Type B pancreatic cell (in vitro differentiated cells): ENCODE measurements at regions not wholly inside any gene's neighbourhood (a gene's known extent, or its start where the extent isn't known, plus 50 kb on each side); places are given as distances from the start of the nearest gene placed in this dataset.
A peak's percentile ranks its signal among the peaks of the same experiment; 100 is the strongest.

Source experiments
- DNase-seq: peaks from one replicate; pipeline ENCODE4 v3.0.0; 2021; ENCODE audit warnings: mixed read lengths; ENCODE audit not compliant: unreplicated experiment; ENCODE audit errors: extremely low spot score
- H3K27ac Mint-ChIP-seq: 2 replicates; pipeline ENCODE4 v1.8.0; 2021; ENCODE audit warnings: mild to moderate bottlenecking, mixed read lengths
- H3K27me3 Mint-ChIP-seq: 2 replicates; pipeline ENCODE4 v1.8.0; 2021; ENCODE audit warnings: mixed read lengths
- H3K36me3 Mint-ChIP-seq: 2 replicates; pipeline ENCODE4 v1.8.0; 2021; ENCODE audit warnings: mixed read lengths
- H3K4me1 Mint-ChIP-seq: one replicate; pipeline ENCODE4 v1.8.0; 2021; ENCODE audit warnings: mixed read lengths; ENCODE audit not compliant: unreplicated experiment
- H3K4me3 Mint-ChIP-seq: 2 replicates; pipeline ENCODE4 v1.8.0; 2021; ENCODE audit warnings: mild to moderate bottlenecking, mixed read lengths
- H3K9me3 Mint-ChIP-seq: 2 replicates; pipeline ENCODE4 v1.8.0; 2021; ENCODE audit warnings: mixed read lengths
- CTCF ChIP-seq: fragments of 200-600 bp; sonication (generic); conservative IDR thresholded peaks from 2 replicates; pipeline ENCODE4 v1.5.0; 2021; ENCODE audit warnings: antibody characterized with exemption, mild to moderate bottlenecking

DNA sequence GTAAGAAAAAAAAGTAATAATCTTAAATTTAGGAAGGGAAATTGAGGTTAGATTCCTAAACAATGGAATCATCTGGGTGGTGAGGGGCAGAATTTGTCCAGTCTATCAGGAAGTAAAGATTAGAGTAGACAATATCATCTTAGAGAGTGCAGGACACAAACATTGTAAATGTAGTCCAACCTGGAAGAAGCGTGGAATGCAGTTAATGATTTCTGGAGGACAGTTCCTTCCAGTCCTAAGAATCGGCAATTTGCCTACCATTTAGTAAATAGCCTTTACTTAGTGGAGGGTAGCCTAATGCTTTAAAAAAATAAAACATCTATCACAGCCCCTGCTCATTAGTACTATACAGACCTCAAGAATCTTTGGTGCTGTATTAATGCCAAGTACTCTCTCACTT, 147.5 kb upstream of the TTC29 start:
- H3K27me3 Mint-ChIP-seq = peaks cover 6% of the 10 kb centered on the region
- H3K9me3 Mint-ChIP-seq = no peaks in the 10 kb centered on the region
- no peak overlapping the region for H3K4me3 Mint-ChIP-seq
- peaks cover 25% of the 10 kb centered on the region for H3K4me1 Mint-ChIP-seq
- TF ChIP-seq CTCF = no peak
- no peaks in the 10 kb centered on the region for H3K36me3 Mint-ChIP-seq
- no peak overlapping the region for H3K27ac Mint-ChIP-seq
- DNase-seq = no peak

- TF ChIP-seq CTCF = peak; percentile 54
- H3K4me1 Mint-ChIP-seq = peaks cover 15% of the 10 kb centered on the region
- H3K4me3 Mint-ChIP-seq = no peak overlapping the region
- H3K36me3 Mint-ChIP-seq = no peaks in the 10 kb centered on the region
- H3K27ac Mint-ChIP-seq = no peak overlapping the region
- no peaks in the 10 kb centered on the region for H3K9me3 Mint-ChIP-seq
- DNase-seq = no peak
- H3K27me3 Mint-ChIP-seq = peaks cover 3% of the 10 kb centered on the region
Measured at GRCh38 chr4:147094238-147094637, 148.6 kb upstream of the TTC29 start.

DNA sequence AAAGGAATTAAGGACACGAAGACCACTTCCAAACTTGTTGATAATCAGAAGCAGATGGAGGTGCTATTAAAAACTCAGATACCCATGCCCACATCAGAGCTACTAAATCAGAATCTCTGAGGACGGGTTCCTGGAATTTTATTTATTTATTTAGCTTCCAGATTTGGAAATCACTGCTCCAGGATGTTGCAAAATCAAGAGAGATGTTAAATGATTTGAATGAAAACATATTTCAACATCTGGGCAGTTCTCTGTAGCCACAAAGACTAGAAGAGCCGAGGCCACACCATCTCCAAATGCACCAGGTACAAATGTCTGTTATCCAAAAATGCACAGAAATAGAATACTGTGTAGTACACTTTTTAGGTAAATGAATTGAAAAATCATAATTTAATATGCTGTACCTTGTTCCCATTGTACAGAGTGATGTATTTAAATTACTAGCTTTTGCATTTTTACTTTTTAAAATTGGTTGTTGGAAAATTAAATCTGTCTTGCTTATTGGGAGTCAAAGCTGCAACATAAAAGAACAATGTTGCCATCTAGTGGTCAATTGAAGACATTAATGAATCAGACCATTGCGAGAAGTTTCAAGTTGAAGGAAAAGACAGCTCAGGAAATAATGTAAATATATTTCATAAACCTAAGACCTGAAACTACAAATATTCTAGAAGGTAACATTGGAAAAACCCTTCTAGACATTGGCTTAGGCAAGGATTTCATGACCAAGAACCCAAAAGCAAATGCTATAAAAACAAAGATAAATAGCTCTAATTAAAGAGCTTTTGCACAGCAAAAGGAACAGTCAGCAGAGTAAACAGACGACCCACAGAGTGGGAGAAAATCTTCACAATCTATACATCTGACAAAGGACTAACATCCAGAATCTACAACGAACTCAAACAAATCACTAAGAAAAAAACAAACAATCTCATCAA, 151.3 kb upstream of the TTC29 start:
- no peak for DNase-seq
- Mint-ChIP-seq H3K36me3 (no peaks in the 10 kb centered on the region), H3K27me3 (peaks cover 8% of the 10 kb centered on the region), H3K4me1 (peaks cover 12% of the 10 kb centered on the region), H3K27ac (peak overlapping the region; percentile 17), H3K9me3 (no peaks in the 10 kb centered on the region), H3K4me3 (no peak overlapping the region)
- TF ChIP-seq CTCF = peak; percentile 90

DNA sequence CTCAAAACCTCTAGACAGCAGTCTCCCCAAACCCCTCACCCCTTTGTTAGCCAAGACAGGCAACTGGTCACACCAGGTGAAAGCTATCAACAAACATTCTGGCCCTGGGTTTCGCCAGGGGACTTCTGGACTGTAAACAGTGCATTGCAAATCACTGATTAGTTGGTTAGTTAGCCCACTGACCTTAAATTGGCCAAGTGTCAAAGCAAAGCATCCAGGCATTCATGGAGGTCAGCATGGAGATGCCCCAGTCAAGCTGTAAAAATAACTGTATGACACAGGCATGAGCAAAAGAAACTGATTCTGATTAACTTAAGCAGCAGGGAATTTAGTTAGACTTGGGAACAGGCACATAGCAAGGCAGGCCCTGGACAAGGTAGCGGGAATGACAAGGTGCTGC, 156.0 kb upstream of the TTC29 start:
- Mint-ChIP-seq H3K4me1 (peaks cover 14% of the 10 kb centered on the region), H3K9me3 (no peaks in the 10 kb centered on the region), H3K27ac (no peak overlapping the region), H3K4me3 (no peak overlapping the region), H3K27me3 (peaks cover 8% of the 10 kb centered on the region), H3K36me3 (no peaks in the 10 kb centered on the region)
- no peak for DNase-seq
- TF ChIP-seq CTCF = no peak

DNA sequence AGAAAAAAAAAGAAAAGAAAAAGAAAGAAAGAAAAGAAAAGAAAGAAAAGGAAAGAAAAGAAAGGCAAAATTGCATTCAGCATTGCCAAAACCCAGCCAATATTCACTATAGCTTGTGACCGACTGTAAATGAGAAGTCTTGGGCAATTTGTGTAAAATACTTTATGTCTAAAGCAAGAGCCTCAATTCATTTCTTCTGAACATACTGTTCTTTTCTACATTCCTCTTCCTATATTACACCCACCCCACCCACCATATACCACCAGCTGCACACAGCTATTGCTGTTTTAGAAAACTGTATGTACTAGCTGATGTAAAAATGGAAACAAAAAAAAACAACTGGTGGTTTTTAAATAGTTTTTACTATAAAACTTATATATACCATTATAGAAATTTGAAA, 156.9 kb upstream of the TTC29 start:
- no peaks in the 10 kb centered on the region for H3K36me3 Mint-ChIP-seq
- peaks cover 10% of the 10 kb centered on the region for H3K4me1 Mint-ChIP-seq
- DNase-seq = no peak
- H3K27me3 Mint-ChIP-seq = peaks cover 5% of the 10 kb centered on the region
- TF ChIP-seq CTCF = no peak
- no peaks in the 10 kb centered on the region for H3K9me3 Mint-ChIP-seq
- no peak overlapping the region for H3K4me3 Mint-ChIP-seq
- H3K27ac Mint-ChIP-seq = no peak overlapping the region
